Endodermal cell (in vitro differentiated cells): ENCODE measurements at regions not wholly inside any gene's neighbourhood (a gene's known extent, or its start where the extent isn't known, plus 50 kb on each side); places are given as distances from the start of the nearest gene placed in this dataset.

ENCODE experiments used
- DNase-seq: peaks from one replicate; pipeline ENCODE4 v3.0.0-alpha.2; 2017
- H3K27ac ChIP-seq: 2 replicates; pipeline ENCODE4 v1.5.1; 2013; ENCODE audit warnings: mild to moderate bottlenecking, low read depth, low read length, moderate library complexity
- H3K27me3 ChIP-seq: 2 replicates; pipeline ENCODE4 v1.6.1; 2013; ENCODE audit warnings: mild to moderate bottlenecking, low read length, moderate library complexity; ENCODE audit not compliant: insufficient read depth, control insufficient read depth, poor library complexity, severe bottlenecking
- H3K36me3 ChIP-seq: 2 replicates; pipeline ENCODE4 v1.7.0; 2013; ENCODE audit warnings: mild to moderate bottlenecking, low read length, moderate library complexity; ENCODE audit not compliant: control insufficient read depth, insufficient read depth
- H3K4me1 ChIP-seq: one replicate; pipeline ENCODE4 v1.7.0; 2013; ENCODE audit warnings: low read length; ENCODE audit not compliant: control insufficient read depth, insufficient read depth
- H3K4me3 ChIP-seq: 2 replicates; pipeline ENCODE4 v1.5.1; 2013; ENCODE audit warnings: mild to moderate bottlenecking, low read length, moderate library complexity
- H3K9ac ChIP-seq: 2 replicates; pipeline ENCODE4 v1.6.1; 2013; ENCODE audit warnings: mild to moderate bottlenecking, low read length, moderate library complexity; ENCODE audit not compliant: poor library complexity, severe bottlenecking; ENCODE audit errors: extremely low read depth
- H3K9me3 ChIP-seq: 2 replicates; pipeline ENCODE4 v1.6.1; 2013; ENCODE audit warnings: mild to moderate bottlenecking, low read length, moderate library complexity; ENCODE audit not compliant: control insufficient read depth
- H3K27ac Mint-ChIP-seq: 2 replicates; pipeline ENCODE4 v1.8.0; 2020; ENCODE audit warnings: mixed read lengths
- H3K27me3 Mint-ChIP-seq: 2 replicates; pipeline ENCODE4 v1.8.0; 2021; ENCODE audit warnings: mild to moderate bottlenecking, mixed read lengths; ENCODE audit not compliant: insufficient read depth
- H3K36me3 Mint-ChIP-seq: 2 replicates; pipeline ENCODE4 v1.8.0; 2020; ENCODE audit warnings: low read depth, mixed read lengths
- H3K4me1 Mint-ChIP-seq: 2 replicates; pipeline ENCODE4 v1.8.0; 2020; ENCODE audit warnings: mixed read lengths
- H3K4me3 Mint-ChIP-seq: 2 replicates; pipeline ENCODE4 v1.8.0; 2020; ENCODE audit warnings: mild to moderate bottlenecking, moderate library complexity, mixed read lengths
- H3K9me3 Mint-ChIP-seq: 2 replicates; pipeline ENCODE4 v1.8.0; 2020; ENCODE audit warnings: mild to moderate bottlenecking, mixed read lengths
- WGBS, 2 experiments: methylation state at CpG; one replicate each; pipeline versions ENCODE4 v1.1.5 to v1.1.7; 2013; ENCODE audit warnings: missing lambda C conversion rate in 2 of 2, mixed read lengths in 1 of 2; ENCODE audit not compliant: insufficient coverage in 1 of 2, insufficient read length in 1 of 2; 5-methylcytosine and 5-hydroxymethylcytosine counted together
- TF ChIP-seq, protein P1 (sequence below): fragments of 200-600 bp; sonication (generic); conservative IDR thresholded peaks from 2 replicates; pipeline ENCODE4 v1.5.0; 2021; ENCODE audit warnings: antibody characterized with exemption, mild to moderate bottlenecking

DNA sequence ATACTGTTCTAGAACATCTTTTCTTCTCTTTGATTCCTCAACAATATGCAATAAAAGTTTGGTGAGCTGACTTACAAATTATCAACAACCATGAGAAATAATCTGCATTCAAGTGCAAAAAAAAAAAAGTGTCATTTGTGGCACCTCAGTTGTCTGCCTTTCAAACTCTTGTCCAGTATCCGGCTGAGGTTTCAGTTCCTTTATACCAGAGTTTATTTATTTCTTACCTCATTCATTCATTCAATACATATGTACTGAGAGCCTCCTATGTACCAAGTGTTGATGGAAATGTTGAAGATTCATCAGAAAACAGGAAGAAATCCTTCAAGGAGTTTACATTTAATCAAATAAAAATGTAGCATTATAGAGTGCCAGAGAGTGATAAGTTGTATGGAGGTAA, 484.1 kb downstream of the RMST start:
- Mint-ChIP-seq H3K27ac (no peak overlapping the region), H3K4me1 (peaks cover 5% of the 10 kb centered on the region)
- H3K9ac ChIP-seq, result no peak overlapping the region

DNA sequence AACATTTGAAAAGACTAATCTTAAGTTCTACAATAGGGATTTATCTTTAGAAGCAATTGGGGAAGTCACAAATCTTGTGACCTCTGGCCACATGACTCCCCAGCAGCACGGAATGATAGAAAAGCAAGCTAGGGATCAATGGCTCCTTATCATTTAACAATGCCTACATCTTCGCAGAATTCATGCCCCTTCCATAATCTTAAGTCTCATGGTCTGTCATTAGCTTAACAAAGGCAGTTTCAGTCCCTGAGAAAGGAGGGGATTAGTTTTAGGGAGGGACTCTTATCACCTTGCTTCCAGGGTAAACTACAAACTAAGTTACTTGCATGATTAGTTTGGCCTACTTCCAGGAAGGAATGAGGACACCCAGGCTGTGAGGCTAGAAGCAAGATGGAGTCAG, 486.0 kb downstream of the RMST start:
- Histone ChIP-seq H3K27ac (no peak overlapping the region), H3K9ac (no peak overlapping the region), H3K4me1 (no peaks in the 10 kb centered on the region), H3K36me3 (no peaks in the 10 kb centered on the region), H3K9me3 (peaks cover 33% of the 10 kb centered on the region), H3K4me3 (peak overlapping the region; percentile 21), H3K27me3 (no peaks in the 10 kb centered on the region)
- 35 to 44% methylated on average over 1 to 2 of the region's 2 CpGs for WGBS, 2 experiments
- DNase-seq, result no peak
- peaks cover 5% of the 10 kb centered on the region for H3K4me1 Mint-ChIP-seq
- no peak overlapping the region for H3K27ac Mint-ChIP-seq
- H3K27me3 Mint-ChIP-seq, result no peaks in the 10 kb centered on the region
- TF ChIP-seq, protein P1, sequence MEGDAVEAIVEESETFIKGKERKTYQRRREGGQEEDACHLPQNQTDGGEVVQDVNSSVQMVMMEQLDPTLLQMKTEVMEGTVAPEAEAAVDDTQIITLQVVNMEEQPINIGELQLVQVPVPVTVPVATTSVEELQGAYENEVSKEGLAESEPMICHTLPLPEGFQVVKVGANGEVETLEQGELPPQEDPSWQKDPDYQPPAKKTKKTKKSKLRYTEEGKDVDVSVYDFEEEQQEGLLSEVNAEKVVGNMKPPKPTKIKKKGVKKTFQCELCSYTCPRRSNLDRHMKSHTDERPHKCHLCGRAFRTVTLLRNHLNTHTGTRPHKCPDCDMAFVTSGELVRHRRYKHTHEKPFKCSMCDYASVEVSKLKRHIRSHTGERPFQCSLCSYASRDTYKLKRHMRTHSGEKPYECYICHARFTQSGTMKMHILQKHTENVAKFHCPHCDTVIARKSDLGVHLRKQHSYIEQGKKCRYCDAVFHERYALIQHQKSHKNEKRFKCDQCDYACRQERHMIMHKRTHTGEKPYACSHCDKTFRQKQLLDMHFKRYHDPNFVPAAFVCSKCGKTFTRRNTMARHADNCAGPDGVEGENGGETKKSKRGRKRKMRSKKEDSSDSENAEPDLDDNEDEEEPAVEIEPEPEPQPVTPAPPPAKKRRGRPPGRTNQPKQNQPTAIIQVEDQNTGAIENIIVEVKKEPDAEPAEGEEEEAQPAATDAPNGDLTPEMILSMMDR, result no peak
- peaks cover 13% of the 10 kb centered on the region for H3K36me3 Mint-ChIP-seq
- H3K9me3 Mint-ChIP-seq, result peaks cover 41% of the 10 kb centered on the region
- H3K4me3 Mint-ChIP-seq, result no peak overlapping the region

More for the DNA sequence above, 484.1 kb downstream of the RMST start:
- Histone ChIP-seq H3K27ac (no peak overlapping the region), H3K4me3 (peak overlapping the region; percentile 64), H3K36me3 (no peaks in the 10 kb centered on the region), H3K9me3 (peaks cover 37% of the 10 kb centered on the region), H3K27me3 (no peaks in the 10 kb centered on the region), H3K4me1 (no peaks in the 10 kb centered on the region)
- TF ChIP-seq, protein P1, result no peak
- Mint-ChIP-seq H3K27me3 (no peaks in the 10 kb centered on the region), H3K9me3 (peaks cover 42% of the 10 kb centered on the region), H3K4me3 (no peak overlapping the region), H3K36me3 (peaks cover 13% of the 10 kb centered on the region)
- DNase-seq, result no peak
- WGBS, 2 experiments, result 94% methylated on average over 1 of the region's 1 CpG; no CpG with 5 or more reads in 1 of the 2 experiments

DNA sequence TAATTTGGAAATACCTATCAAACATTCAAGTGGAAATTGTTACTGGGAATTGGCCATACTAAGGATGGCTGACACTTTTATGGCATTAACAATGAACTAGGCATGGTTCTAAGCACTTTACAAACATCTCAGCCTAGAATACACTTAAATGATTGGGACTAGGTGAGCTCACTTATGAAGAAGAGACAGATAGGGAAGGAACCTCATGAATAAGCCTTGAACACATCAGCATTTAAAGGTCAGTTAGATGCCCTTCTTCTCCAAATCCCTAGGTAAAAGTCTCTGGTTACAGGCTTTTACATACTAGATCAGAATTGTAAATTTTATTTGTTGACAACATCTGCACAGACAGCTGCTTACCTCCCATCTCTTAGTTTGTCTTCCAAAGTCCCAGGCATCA, 488.6 kb downstream of the RMST start:
- Mint-ChIP-seq H3K4me1 (peaks cover 5% of the 10 kb centered on the region), H3K4me3 (no peak overlapping the region), H3K27ac (no peak overlapping the region), H3K9me3 (peaks cover 45% of the 10 kb centered on the region), H3K27me3 (no peaks in the 10 kb centered on the region), H3K36me3 (peaks cover 13% of the 10 kb centered on the region)
- Histone ChIP-seq H3K27me3 (no peaks in the 10 kb centered on the region), H3K4me1 (no peaks in the 10 kb centered on the region), H3K9me3 (peaks cover 35% of the 10 kb centered on the region), H3K9ac (no peak overlapping the region), H3K36me3 (no peaks in the 10 kb centered on the region), H3K27ac (no peak overlapping the region), H3K4me3 (no peak overlapping the region)
- DNase-seq, result no peak
- TF ChIP-seq, protein P1, result no peak
